Caco-2 (cell line): ENCODE measurements at regions not wholly inside any gene's neighbourhood (a gene's known extent, or its start where the extent isn't known, plus 50 kb on each side); places are given as distances from the start of the nearest gene placed in this dataset.

Experiments
- BruUV-seq: library from RNA; stranded (reverse); fragments of 400-500 nt; replicated peaks from 2 replicates; lab custom pipeline; 2021; lab: Mats Ljungman, UMichigan
- CTCF ChIA-PET: fragments of 300-600 bp; sonication (Branson Sonifier 250); formaldehyde crosslinking; loops from one replicate; lab custom pipeline; 2022; ENCODE audit warnings: antibody characterized with exemption; lab: Charles Lee
- POLR2A ChIA-PET: fragments of 300-600 bp; sonication (Branson Sonifier 250); formaldehyde crosslinking; loops from one replicate; lab custom pipeline; 2022; ENCODE audit warnings: antibody characterized with exemption; lab: Charles Lee
- DNase-seq, 2 experiments: peaks; one replicate each; pipeline versions ENCODE4 v3.0.0 to v3.0.0-alpha.2; 2020 to 2022
- H3K27me3 ChIP-seq: replicated peaks from 2 replicates; pipeline ENCODE4 v1.6.0; 2011; ENCODE audit warnings: low read length; ENCODE audit not compliant: control insufficient read depth, insufficient read depth
- H3K36me3 ChIP-seq: 2 replicates; pipeline ENCODE4 v1.5.1; 2011; ENCODE audit warnings: low read length; ENCODE audit not compliant: control insufficient read depth, insufficient read depth
- H3K4me1 ChIP-seq: fragments of 250-450 bp; sonication (Bioruptor Pico); 2 replicates; pipeline ENCODE4 v1.5.1; 2020; ENCODE audit warnings: mild to moderate bottlenecking
- H3K4me3 ChIP-seq: 2 replicates; pipeline ENCODE4 v1.5.1; 2011; ENCODE audit warnings: low read depth, mild to moderate bottlenecking, control low read depth, low read length
- H3K9me3 ChIP-seq: fragments of 250-450 bp; sonication (Bioruptor Pico); 2 replicates; pipeline ENCODE4 v1.5.1; 2020; ENCODE audit warnings: mild to moderate bottlenecking, moderate library complexity
- H3K27ac Mint-ChIP-seq: one replicate; pipeline ENCODE4 v1.8.0; 2022; ENCODE audit warnings: mixed read lengths; ENCODE audit not compliant: unreplicated experiment
- H3K27me3 Mint-ChIP-seq: one replicate; pipeline ENCODE4 v1.8.0; 2022; ENCODE audit warnings: mixed read lengths; ENCODE audit not compliant: insufficient read depth, unreplicated experiment
- H3K36me3 Mint-ChIP-seq: one replicate; pipeline ENCODE4 v1.8.0; 2022; ENCODE audit warnings: mild to moderate bottlenecking, mixed read lengths; ENCODE audit not compliant: insufficient read depth, unreplicated experiment
- H3K4me1 Mint-ChIP-seq: one replicate; pipeline ENCODE4 v1.8.0; 2022; ENCODE audit warnings: low read depth, mixed read lengths; ENCODE audit not compliant: unreplicated experiment
- H3K4me3 Mint-ChIP-seq: one replicate; pipeline ENCODE4 v1.8.0; 2022; ENCODE audit warnings: mild to moderate bottlenecking, moderate library complexity, mixed read lengths; ENCODE audit not compliant: unreplicated experiment
- H3K9me3 Mint-ChIP-seq: one replicate; pipeline ENCODE4 v1.8.0; 2022; ENCODE audit warnings: mixed read lengths; ENCODE audit not compliant: unreplicated experiment
- CTCF ChIP-seq, 2 experiments: fragments of 200-600 bp in 1 of 2; IDR thresholded peaks; 1 replicate in 1 of 2; 2 replicates in 1 of 2; pipeline versions ENCODE4 v1.5.1 to v1.8.0; 2011 to 2022; ENCODE audit warnings: antibody characterized with exemption in 1 of 2, control low read depth in 1 of 2, inconsistent platforms in 1 of 2, low read depth in 1 of 2, low read length in 1 of 2, mild to moderate bottlenecking in 1 of 2, moderate library complexity in 1 of 2; ENCODE audit not compliant: insufficient read depth in 1 of 2, severe bottlenecking in 1 of 2, unreplicated experiment in 1 of 2
- intact Hi-C: fragments of 100-400 bp; cut with micrococcal nuclease; formaldehyde crosslinking; loops from one replicate; pipeline ENCODE4 v1.10.0; 2022; ENCODE audit not compliant: unreplicated experiment

- H3K4me1 Mint-ChIP-seq, result no peaks in the 10 kb centered on the region
- no peaks in the 10 kb centered on the region for H3K9me3 ChIP-seq
- no peaks in the 10 kb centered on the region for H3K36me3 Mint-ChIP-seq
- no peaks in the 10 kb centered on the region for H3K9me3 Mint-ChIP-seq
- no peak for DNase-seq
- H3K4me3 Mint-ChIP-seq, result no peak overlapping the region
- no peaks in the 10 kb centered on the region for H3K36me3 ChIP-seq
- no peaks in the 10 kb centered on the region for H3K27me3 ChIP-seq
- intact Hi-C loops, result no loop called here
- ChIA-PET CTCF (no interaction called here), POLR2A (no interaction called here)
- no peak for TF ChIP-seq CTCF (IDR thresholded peaks at IDR 0.05; ENCODE audit: insufficient read depth in 1 of 2, low read depth in 1 of 2, low read length in 1 of 2, severe bottlenecking in 1 of 2, unreplicated experiment in 1 of 2)
- no peak overlapping the region for H3K27ac Mint-ChIP-seq
- no peaks in the 10 kb centered on the region for H3K4me1 ChIP-seq
- peaks cover 6% of the 10 kb centered on the region for H3K27me3 Mint-ChIP-seq
- no peak overlapping the region for H3K4me3 ChIP-seq
- BruUV-seq, result no TSS peak
These were observed 90.1 kb upstream of the CADPS start for GRCh38 chr3:62965311-62965710.

- TF ChIP-seq CTCF (IDR thresholded peaks at IDR 0.05; ENCODE audit: insufficient read depth in 1 of 2, low read depth in 1 of 2, low read length in 1 of 2, severe bottlenecking in 1 of 2, unreplicated experiment in 1 of 2), result no peak
- H3K36me3 ChIP-seq, result no peaks in the 10 kb centered on the region
- no peaks in the 10 kb centered on the region for H3K27me3 ChIP-seq
- POLR2A ChIA-PET, result no interaction called here
- Mint-ChIP-seq H3K36me3 (no peaks in the 10 kb centered on the region), H3K27me3 (no peaks in the 10 kb centered on the region), H3K27ac (no peak overlapping the region), H3K4me1 (no peaks in the 10 kb centered on the region), H3K4me3 (no peak overlapping the region), H3K9me3 (no peaks in the 10 kb centered on the region)
- CTCF ChIA-PET, result no interaction called here
- intact Hi-C loops, result no loop called here
- no peak overlapping the region for H3K4me3 ChIP-seq
- H3K9me3 ChIP-seq, result no peaks in the 10 kb centered on the region
- DNase-seq, result no peak
- no TSS peak for BruUV-seq
- H3K4me1 ChIP-seq, result no peaks in the 10 kb centered on the region
These were observed 92.9 kb upstream of the CADPS start for GRCh38 chr3:62968128-62968527.

- no peak for TF ChIP-seq CTCF (IDR thresholded peaks at IDR 0.05; ENCODE audit: insufficient read depth in 1 of 2, low read depth in 1 of 2, low read length in 1 of 2, severe bottlenecking in 1 of 2, unreplicated experiment in 1 of 2)
- H3K4me3 Mint-ChIP-seq, result no peak overlapping the region
- H3K27me3 Mint-ChIP-seq, result peaks cover 2% of the 10 kb centered on the region
- H3K27ac Mint-ChIP-seq, result no peak overlapping the region
- ChIA-PET POLR2A (no interaction called here), CTCF (no interaction called here)
- no peak for DNase-seq
- H3K4me1 ChIP-seq, result no peaks in the 10 kb centered on the region
- no peaks in the 10 kb centered on the region for H3K27me3 ChIP-seq
- no peaks in the 10 kb centered on the region for H3K36me3 Mint-ChIP-seq
- H3K9me3 ChIP-seq, result no peaks in the 10 kb centered on the region
- H3K4me1 Mint-ChIP-seq, result no peaks in the 10 kb centered on the region
- H3K36me3 ChIP-seq, result no peaks in the 10 kb centered on the region
- BruUV-seq, result no TSS peak
- H3K4me3 ChIP-seq, result no peak overlapping the region
- intact Hi-C loops, result no loop called here
- no peaks in the 10 kb centered on the region for H3K9me3 Mint-ChIP-seq
These were observed 95.4 kb upstream of the CADPS start for GRCh38 chr3:62970648-62971047.
